ENCODE measurements at regions not wholly inside any gene's neighbourhood (a gene's known extent, or its start where the extent isn't known, plus 50 kb on each side); places are given as distances from the start of the nearest gene placed in this dataset.

- Histone ChIP-seq H3K36me3 (ENCODE audit: control insufficient read depth, insufficient read depth, low read length) (no peaks in the 10 kb centered on the region), H3K4me3 (ENCODE audit: low read depth, low read length) (no peak overlapping the region), H3K27me3 (ENCODE audit: control insufficient read depth, insufficient read depth, low read length) (no peaks in the 10 kb centered on the region)
- DNase-seq (ENCODE audit: low read depth) (no peak), FAIRE-seq (no peak)
- no peak for TF ChIP-seq CTCF (IDR thresholded peaks at IDR 0.05; ENCODE audit: insufficient read depth, low read length, severe bottlenecking)
Observed at GRCh38 chr5:106152569-106152968, 1518.2 kb downstream of the EFNA5 start.

GRCh38 chr5:106142116-106142515, 1528.6 kb downstream of the EFNA5 start:
- Histone ChIP-seq H3K36me3 (ENCODE audit: control insufficient read depth, insufficient read depth, low read length) (no peaks in the 10 kb centered on the region), H3K27me3 (ENCODE audit: control insufficient read depth, insufficient read depth, low read length) (no peaks in the 10 kb centered on the region), H3K4me3 (ENCODE audit: low read depth, low read length) (no peak overlapping the region)
- TF ChIP-seq CTCF (IDR thresholded peaks at IDR 0.05; ENCODE audit: insufficient read depth, low read length, severe bottlenecking): no peak
- DNase-seq (ENCODE audit: low read depth): no peak
- no peak for FAIRE-seq

- H3K36me3 ChIP-seq (ENCODE audit: control insufficient read depth, insufficient read depth, low read length): no peaks in the 10 kb centered on the region
- no peak overlapping the region for H3K4me3 ChIP-seq (ENCODE audit: low read depth, low read length)
- DNase-seq (ENCODE audit: low read depth) (no peak), FAIRE-seq (no peak)
- TF ChIP-seq CTCF (IDR thresholded peaks at IDR 0.05; ENCODE audit: insufficient read depth, low read length, severe bottlenecking): no peak
- H3K27me3 ChIP-seq (ENCODE audit: control insufficient read depth, insufficient read depth, low read length): no peaks in the 10 kb centered on the region
Observed at GRCh38 chr5:106140101-106140500, 1530.6 kb downstream of the EFNA5 start.

GRCh38 chr5:106136061-106136460, 1534.7 kb downstream of the EFNA5 start:
- Histone ChIP-seq H3K27me3 (ENCODE audit: control insufficient read depth, insufficient read depth, low read length) (no peaks in the 10 kb centered on the region), H3K4me3 (ENCODE audit: low read depth, low read length) (no peak overlapping the region), H3K36me3 (ENCODE audit: control insufficient read depth, insufficient read depth, low read length) (no peaks in the 10 kb centered on the region)
- FAIRE-seq: no peak
- TF ChIP-seq CTCF (IDR thresholded peaks at IDR 0.05; ENCODE audit: insufficient read depth, low read length, severe bottlenecking): no peak
- DNase-seq (ENCODE audit: low read depth): no peak

GRCh38 chr5:106135473-106135872, 1535.3 kb downstream of the EFNA5 start:
- H3K36me3 ChIP-seq (ENCODE audit: control insufficient read depth, insufficient read depth, low read length): no peaks in the 10 kb centered on the region
- DNase-seq (ENCODE audit: low read depth) (no peak), FAIRE-seq (no peak)
- H3K27me3 ChIP-seq (ENCODE audit: control insufficient read depth, insufficient read depth, low read length): no peaks in the 10 kb centered on the region
- no peak for TF ChIP-seq CTCF (IDR thresholded peaks at IDR 0.05; ENCODE audit: insufficient read depth, low read length, severe bottlenecking)
- no peak overlapping the region for H3K4me3 ChIP-seq (ENCODE audit: low read depth, low read length)

- no peak for FAIRE-seq
- H3K4me3 ChIP-seq (ENCODE audit: low read depth, low read length): no peak overlapping the region
- DNase-seq (ENCODE audit: low read depth): no peak
- no peak for TF ChIP-seq CTCF (IDR thresholded peaks at IDR 0.05; ENCODE audit: insufficient read depth, low read length, severe bottlenecking)
- H3K36me3 ChIP-seq (ENCODE audit: control insufficient read depth, insufficient read depth, low read length): no peaks in the 10 kb centered on the region
- no peaks in the 10 kb centered on the region for H3K27me3 ChIP-seq (ENCODE audit: control insufficient read depth, insufficient read depth, low read length)
Observed at GRCh38 chr5:106134549-106134948, 1536.2 kb downstream of the EFNA5 start.
